ENCODE measurements at regions not wholly inside any gene's neighbourhood (a gene's known extent, or its start where the extent isn't known, plus 50 kb on each side); places are given as distances from the start of the nearest gene placed in this dataset.

GRCh38 chr4:10273030-10273429 lies 156.4 kb upstream of the WDR1 start:
- TF ChIP-seq CTCF (IDR thresholded peaks at IDR 0.05; ENCODE audit: low read length) (no peak), EZH2 (optimal IDR thresholded peaks at IDR 0.05; ENCODE audit: low read depth, low read length) (no peak)
